ENCODE measurements at regions not wholly inside any gene's neighbourhood (a gene's known extent, or its start where the extent isn't known, plus 50 kb on each side); places are given as distances from the start of the nearest gene placed in this dataset.

GRCh38 chr10:47198221-47198620 is 101.8 kb upstream of the GDF10 start:
- no peak for DNase-seq (ENCODE audit: low read depth, low spot score)
- Histone ChIP-seq H3K36me3 (ENCODE audit: control insufficient read depth, insufficient read depth, low read length) (no peaks in the 10 kb centered on the region), H3K27me3 (ENCODE audit: control insufficient read depth, insufficient read depth, low read length) (peaks cover 2% of the 10 kb centered on the region; the same call in 1 of the 2 replicates), H3K27ac (ENCODE audit: low read length) (no peak overlapping the region), H3K4me1 (ENCODE audit: control insufficient read depth, insufficient read depth, low read length) (no peaks in the 10 kb centered on the region), H3K9me3 (ENCODE audit: control insufficient read depth, insufficient read depth, low read depth, low read length) (no peaks in the 10 kb centered on the region), H3K4me3 (ENCODE audit: low read depth in 2 of 2, low read length in 2 of 2) (no peak overlapping the region)
- BruUV-seq (replicated peaks): no TSS peak
- POLR2A ChIA-PET: no interaction called here
- no peak for ATAC-seq
- in situ Hi-C loops (cut with HindIII; ENCODE audit: low pct_unique_long_range_greater_than_20kb, low sequenced_read_pairs) (no loop called here), intact Hi-C loops (cut with micrococcal nuclease; ENCODE audit: unreplicated experiment) (no loop called here)
- TF ChIP-seq REST (IDR thresholded peaks at IDR 0.05; ENCODE audit: insufficient read depth in 1 of 2, low read depth in 2 of 2, low read length in 1 of 2): no peak
- TF ChIP-seq SIN3A (IDR thresholded peaks at IDR 0.05; ENCODE audit: borderline replicate concordance, insufficient read depth, low read depth, low read length): no peak
- no peak for TF ChIP-seq POLR2AphosphoS5 (IDR thresholded peaks at IDR 0.05; ENCODE audit: low read depth, low read length)
- no peak for TF ChIP-seq TCF7L2 (IDR thresholded peaks at IDR 0.05; ENCODE audit: low read depth, low read length)
- no peak for TF ChIP-seq CTCF (IDR thresholded peaks at IDR 0.05)
- CTCF ChIA-PET: no interaction called here

- in situ Hi-C loops (cut with HindIII; ENCODE audit: low pct_unique_long_range_greater_than_20kb, low sequenced_read_pairs): no loop called here
- no peak for TF ChIP-seq POLR2AphosphoS5 (IDR thresholded peaks at IDR 0.05; ENCODE audit: low read depth, low read length)
- TF ChIP-seq CTCF (IDR thresholded peaks at IDR 0.05): no peak
- no peak for TF ChIP-seq SIN3A (IDR thresholded peaks at IDR 0.05; ENCODE audit: borderline replicate concordance, insufficient read depth, low read depth, low read length)
- TF ChIP-seq REST (IDR thresholded peaks at IDR 0.05; ENCODE audit: insufficient read depth in 1 of 2, low read depth in 2 of 2, low read length in 1 of 2): no peak
- no peak for TF ChIP-seq TCF7L2 (IDR thresholded peaks at IDR 0.05; ENCODE audit: low read depth, low read length)
- intact Hi-C loops (cut with micrococcal nuclease; ENCODE audit: unreplicated experiment): no loop called here
- POLR2A ChIA-PET: no interaction called here
- H3K4me3 ChIP-seq (ENCODE audit: low read depth in 2 of 2, low read length in 2 of 2): no peak overlapping the region
- no peak for ATAC-seq
- no TSS peak for BruUV-seq (replicated peaks)
- DNase-seq (ENCODE audit: low read depth, low spot score): no peak
- no peaks in the 10 kb centered on the region for H3K36me3 ChIP-seq (ENCODE audit: control insufficient read depth, insufficient read depth, low read length)
- no peaks in the 10 kb centered on the region; the same call in 1 of the 2 replicates for H3K27me3 ChIP-seq (ENCODE audit: control insufficient read depth, insufficient read depth, low read length)
- H3K4me1 ChIP-seq (ENCODE audit: control insufficient read depth, insufficient read depth, low read length): no peaks in the 10 kb centered on the region
- CTCF ChIA-PET: no interaction called here
- no peak overlapping the region for H3K27ac ChIP-seq (ENCODE audit: low read length)
- H3K9me3 ChIP-seq (ENCODE audit: control insufficient read depth, insufficient read depth, low read depth, low read length): no peaks in the 10 kb centered on the region
Observed at GRCh38 chr10:47205192-47205591, 94.8 kb upstream of the GDF10 start.
